GM18858 (cell line): ENCODE measurements at regions not wholly inside any gene's neighbourhood (a gene's known extent, or its start where the extent isn't known, plus 50 kb on each side); places are given as distances from the start of the nearest gene placed in this dataset.
A peak's percentile ranks its signal among the peaks of the same experiment; 100 is the strongest.
"Not testable (repeated sequence)": the region's sequence is repeated elsewhere in the genome, so short reads cannot be mapped to it uniquely, and the experiment has no call there.

Experiments used
- ATAC-seq: cut with Tn5 transposase; IDR thresholded peaks from one replicate; pipeline ENCODE4 v1.9.1; 2021; ENCODE audit not compliant: unreplicated experiment

GRCh38 chr2:142286618-142287017 lies 155.8 kb upstream of the LRP1B start:
- peak; percentile 53 for ATAC-seq

GRCh38 chr2:142285480-142285879 lies 154.7 kb upstream of the LRP1B start:
- no peak for ATAC-seq

- ATAC-seq = not testable (repeated sequence)
Measured at GRCh38 chr2:142284336-142284735, 153.5 kb upstream of the LRP1B start.

GRCh38 chr2:142280831-142281230 lies 150.0 kb upstream of the LRP1B start:
- ATAC-seq = no peak

- no peak for ATAC-seq
Measured at GRCh38 chr2:142270990-142271389, 140.2 kb upstream of the LRP1B start.

- ATAC-seq = no peak
Measured at GRCh38 chr2:142270291-142270690, 139.5 kb upstream of the LRP1B start.

DNA sequence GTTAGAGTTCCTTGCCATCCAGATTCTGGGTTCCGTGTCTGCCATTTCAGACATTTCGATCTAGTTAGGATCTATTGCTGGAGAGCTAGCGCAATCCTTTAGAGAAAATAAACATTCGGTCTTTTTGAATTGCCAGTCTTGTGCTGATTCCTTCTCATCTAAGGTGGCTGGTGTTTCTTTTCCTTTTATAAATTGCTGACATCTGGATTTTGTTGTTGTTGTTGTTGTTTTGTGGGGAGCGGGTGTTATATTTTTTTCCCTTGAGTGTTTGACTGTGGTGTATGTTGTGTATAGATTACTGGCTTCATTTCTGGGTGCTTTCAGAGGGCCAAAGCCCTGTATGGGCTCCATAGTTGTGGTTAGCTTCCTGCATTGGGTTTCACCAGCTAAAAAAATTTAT lies 128.5 kb upstream of the LRP1B start:
- no peak for ATAC-seq

- ATAC-seq = no peak
Measured at GRCh38 chr2:142254031-142254430, 123.2 kb upstream of the LRP1B start.

DNA sequence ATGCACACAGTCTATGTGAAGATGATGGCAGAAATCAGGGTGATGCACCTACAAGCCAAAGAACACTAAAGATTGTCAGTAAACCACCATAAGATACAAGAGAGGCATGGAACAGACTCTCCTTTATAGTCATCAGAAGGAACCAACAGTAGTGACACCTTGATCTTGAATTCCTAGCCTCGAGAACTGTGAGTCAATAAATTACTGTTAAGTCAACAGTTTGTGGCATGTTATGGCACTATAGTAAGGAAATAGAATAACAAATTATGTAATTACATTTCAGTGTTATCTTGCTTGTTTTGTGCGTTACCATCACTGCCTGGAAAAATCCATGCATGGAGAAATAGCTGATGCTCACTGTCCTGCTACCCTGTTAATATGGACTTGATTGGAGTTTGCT lies 110.2 kb upstream of the LRP1B start:
- ATAC-seq = no peak

DNA sequence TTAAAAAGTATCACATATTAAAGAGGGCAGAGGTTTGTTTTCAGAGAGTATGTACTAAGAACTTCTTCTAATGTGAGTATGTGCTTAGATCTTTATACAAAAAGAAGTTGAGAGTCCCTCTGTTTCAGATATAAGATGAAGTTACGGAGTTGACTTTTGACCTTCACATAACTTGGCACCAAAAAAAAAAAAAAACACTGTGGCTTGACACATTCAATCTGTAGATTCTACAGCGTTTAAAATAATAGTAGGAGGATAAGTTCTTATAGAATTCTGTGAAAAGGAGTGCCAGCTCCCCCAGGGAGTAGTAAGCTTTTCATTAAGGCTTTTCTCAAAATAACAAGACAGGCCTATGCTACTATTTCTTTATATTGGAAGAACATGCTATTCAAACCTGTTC lies 105.4 kb upstream of the LRP1B start:
- no peak for ATAC-seq

DNA sequence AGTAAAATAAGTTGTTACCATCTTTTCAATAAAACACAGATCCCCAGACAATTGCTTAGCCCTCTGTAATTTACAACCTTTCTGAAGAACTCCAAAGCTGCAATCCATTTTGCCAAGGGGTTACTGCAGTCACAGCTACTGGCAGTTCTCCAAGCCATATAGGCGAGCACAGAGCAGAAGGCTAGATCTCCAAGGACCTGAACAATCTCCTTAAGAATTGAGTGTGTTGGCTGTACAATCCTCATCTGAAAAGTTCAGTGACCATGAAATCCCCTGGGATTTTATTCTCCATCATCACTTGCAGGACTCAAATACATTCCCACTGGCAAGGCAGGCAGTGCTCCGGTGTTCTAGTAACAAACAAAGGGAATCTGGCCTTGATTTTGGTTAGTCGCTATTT lies 103.9 kb upstream of the LRP1B start:
- no peak for ATAC-seq

DNA sequence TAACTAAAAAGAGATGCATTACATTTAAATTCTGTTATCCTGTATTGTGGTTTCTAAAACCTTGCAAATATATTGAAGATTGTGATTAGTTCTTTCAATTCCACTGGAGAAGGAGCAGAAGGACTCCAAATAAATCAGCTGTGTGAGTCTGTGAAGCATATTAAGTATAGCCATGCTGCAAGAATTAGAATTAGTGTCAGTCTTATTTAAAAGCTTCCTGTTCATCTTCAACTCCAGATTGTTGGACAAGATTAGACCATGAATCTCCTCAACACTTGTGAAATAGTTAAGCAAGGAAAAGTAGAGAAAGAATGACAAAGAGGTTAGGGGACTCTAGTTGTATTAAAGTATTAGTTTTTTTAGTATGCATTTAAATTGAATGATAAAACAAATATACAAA lies 92.5 kb upstream of the LRP1B start:
- ATAC-seq = no peak

DNA sequence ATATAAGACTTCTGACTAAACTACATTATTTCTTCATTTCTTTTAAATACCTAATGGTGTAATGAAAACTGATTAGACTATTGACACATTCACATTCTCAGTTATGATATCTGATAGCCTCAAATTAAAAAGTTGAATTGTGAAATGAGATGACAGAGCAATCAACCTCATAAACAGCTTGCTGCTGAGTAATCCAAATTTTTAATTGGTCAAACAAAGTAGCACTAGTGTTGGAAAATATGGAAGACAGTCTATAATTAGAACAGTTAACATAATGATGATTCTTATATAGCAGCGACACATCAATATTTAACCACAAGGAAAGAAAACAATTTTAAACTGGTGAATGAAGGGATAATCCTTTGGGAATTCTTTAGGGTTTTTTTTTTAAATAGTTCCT lies 91.9 kb upstream of the LRP1B start:
- ATAC-seq = no peak

DNA sequence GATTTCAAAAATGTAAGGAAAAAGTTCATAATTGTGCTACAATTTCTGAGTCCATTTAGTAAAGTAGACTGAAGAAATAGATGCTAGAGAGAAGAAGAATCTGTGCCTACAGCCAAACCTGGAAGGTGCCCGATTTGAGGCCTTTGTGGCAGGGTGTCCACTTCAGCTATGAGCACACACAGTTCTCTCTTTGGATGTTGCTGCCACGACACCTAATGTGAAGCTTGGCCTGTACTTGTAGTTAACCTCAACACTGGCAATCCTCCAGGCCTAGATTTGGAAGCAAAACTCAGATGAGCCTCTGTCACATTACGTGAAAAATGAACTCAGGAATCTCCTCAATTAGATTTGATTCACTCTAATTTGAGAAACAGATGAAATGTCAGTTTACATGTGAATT lies 90.1 kb upstream of the LRP1B start:
- no peak for ATAC-seq

- ATAC-seq = no peak
Measured at GRCh38 chr2:142220239-142220638, 89.4 kb upstream of the LRP1B start.

DNA sequence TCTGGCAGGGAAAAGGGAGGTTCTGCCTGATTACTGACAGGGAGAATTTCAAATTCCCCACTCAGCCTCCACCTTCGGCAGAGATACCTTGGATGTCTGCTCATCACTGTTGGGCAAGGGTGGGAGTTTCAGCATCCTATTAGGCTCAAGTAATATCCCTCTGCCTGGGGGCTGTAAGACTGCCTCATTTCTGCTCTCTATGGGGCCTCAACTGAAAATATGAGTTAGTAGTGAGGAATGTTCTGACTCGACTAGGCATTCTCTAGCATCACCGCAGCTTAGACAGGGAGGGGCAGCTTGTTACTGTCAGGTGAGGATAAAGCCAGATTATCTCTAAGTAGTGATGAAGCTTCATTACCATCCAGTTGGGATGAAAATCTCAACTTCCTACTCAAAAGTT lies 87.7 kb upstream of the LRP1B start:
- no peak for ATAC-seq

DNA sequence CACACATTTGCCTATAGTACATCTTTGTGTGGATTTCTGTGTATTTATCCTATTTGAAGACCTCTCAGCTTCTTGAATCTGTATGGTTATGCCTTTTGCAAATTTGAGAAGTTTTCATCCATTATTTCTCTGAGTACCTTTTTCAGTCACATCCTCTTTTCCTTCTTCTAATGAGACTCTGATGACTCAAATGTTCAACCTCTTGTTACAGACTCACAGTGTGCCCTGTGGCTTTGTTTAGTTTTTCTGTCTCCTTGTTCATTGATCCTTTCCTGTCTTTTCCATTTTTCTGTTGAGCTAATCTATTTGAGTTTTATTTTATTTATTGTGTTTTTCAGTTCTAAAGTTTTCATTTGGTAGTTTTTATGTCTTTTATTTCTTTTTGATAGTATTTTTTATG lies 87.0 kb upstream of the LRP1B start:
- ATAC-seq = no peak

- no peak for ATAC-seq
Measured at GRCh38 chr2:142200062-142200461, 69.2 kb upstream of the LRP1B start.

DNA sequence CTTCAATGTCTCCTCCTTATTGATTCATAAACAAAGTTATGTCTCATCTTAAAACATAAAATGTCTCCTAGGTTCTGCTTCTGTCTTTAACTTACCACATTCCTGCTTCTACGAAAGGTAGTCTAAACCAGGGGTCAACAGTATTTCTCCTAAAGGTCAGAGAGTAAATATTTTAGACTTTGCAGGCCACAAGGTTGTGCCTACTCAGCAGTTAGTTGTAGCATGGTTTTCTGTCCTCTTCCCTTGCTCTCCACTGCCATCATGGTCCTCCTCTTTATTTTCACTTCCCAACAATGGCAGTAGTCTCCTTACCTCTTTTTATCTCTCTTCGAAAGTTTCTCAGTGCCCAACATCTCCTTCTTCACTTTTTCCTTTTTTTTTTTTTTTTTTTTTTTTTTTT lies 68.3 kb upstream of the LRP1B start:
- no peak for ATAC-seq

GRCh38 chr2:142190805-142191204 lies 60.0 kb upstream of the LRP1B start:
- no peak for ATAC-seq

DNA sequence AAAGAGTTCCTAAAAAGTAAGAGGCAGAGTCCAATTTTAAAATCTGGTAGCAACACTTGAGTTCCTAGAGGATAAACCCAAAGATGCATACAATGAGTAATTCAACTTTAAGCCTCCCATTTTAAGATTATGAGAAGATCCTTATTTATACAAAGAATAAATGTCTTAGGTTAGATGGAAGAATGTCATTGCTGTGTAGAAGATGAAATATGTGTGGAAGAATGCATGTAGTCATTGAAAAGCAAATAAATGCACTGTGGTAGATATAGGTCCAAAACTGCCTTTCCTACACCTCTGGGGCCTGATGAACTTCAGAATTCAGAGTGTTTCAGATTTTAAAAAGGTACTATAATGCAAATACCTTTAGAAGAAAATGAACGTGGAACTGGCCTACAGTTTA lies 58.7 kb upstream of the LRP1B start:
- ATAC-seq = no peak

DNA sequence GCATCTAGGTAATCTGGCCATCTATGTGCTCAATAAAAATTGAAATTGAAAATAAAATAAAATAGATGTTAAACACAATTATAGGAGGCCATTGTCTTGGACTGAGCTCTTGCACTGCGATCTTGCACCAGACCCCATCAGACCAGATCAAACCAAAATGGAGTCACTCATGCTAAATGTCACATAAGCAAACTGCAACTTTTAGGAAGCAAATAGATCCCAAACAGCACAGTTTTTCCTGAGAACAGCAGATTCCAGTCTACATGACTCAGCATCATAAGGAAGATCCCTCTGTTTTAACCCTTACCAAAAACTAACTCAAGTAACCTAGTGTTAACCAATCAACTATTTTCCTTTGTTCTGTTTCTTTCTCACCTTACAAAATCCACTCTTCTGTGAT lies 57.7 kb upstream of the LRP1B start:
- ATAC-seq = no peak

- ATAC-seq = no peak
Measured at GRCh38 chr2:142180820-142181533, 50.2 kb upstream of the LRP1B start.
